Putamen (tissue), 1 donor: ENCODE measurements at regions not wholly inside any gene's neighbourhood (a gene's known extent, or its start where the extent isn't known, plus 50 kb on each side); places are given as distances from the start of the nearest gene placed in this dataset.

Experiments
- DNase-seq: peaks from one replicate; pipeline ENCODE4 v3.0.0-alpha.2; 2016; ENCODE audit warnings: low spot score

DNA sequence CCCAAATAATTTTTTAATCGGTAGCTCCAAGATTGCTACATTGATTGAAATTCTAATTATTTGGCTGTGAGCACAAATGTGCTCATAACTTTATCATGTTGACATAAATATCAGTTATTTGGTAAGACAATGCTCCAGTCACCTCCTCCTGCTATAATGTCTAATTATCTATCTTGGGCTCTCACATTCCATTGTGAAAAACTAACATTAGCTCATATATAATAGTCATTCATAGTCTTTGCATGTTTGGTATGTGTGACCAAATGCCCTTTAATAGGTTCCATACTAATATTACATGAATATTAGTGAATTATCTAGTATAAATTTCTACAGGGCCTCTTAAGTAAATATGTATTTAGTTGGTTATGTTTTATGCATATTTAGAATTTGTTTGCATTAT, 185.6 kb upstream of the MCHR2 start:
- no peak for DNase-seq

DNA sequence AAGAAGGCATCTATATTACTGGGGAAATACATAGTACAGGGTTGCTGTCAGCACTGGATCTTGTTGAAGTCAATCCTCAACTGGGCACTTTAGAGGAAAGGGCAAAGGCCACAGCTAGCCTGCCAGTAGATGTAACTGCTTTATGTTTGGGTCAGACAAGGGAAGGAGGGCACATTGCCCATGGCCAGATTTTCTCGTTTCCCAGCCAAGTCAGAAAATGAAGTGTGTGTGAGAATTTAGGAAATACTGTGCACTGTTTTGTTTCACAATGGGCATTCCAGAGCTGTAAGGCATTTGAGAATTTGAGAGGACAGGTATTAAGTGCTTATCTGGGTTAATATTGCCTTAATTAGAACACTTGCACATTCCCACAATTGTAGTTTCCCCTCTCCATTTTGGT, 183.9 kb upstream of the MCHR2 start:
- no peak for DNase-seq

DNA sequence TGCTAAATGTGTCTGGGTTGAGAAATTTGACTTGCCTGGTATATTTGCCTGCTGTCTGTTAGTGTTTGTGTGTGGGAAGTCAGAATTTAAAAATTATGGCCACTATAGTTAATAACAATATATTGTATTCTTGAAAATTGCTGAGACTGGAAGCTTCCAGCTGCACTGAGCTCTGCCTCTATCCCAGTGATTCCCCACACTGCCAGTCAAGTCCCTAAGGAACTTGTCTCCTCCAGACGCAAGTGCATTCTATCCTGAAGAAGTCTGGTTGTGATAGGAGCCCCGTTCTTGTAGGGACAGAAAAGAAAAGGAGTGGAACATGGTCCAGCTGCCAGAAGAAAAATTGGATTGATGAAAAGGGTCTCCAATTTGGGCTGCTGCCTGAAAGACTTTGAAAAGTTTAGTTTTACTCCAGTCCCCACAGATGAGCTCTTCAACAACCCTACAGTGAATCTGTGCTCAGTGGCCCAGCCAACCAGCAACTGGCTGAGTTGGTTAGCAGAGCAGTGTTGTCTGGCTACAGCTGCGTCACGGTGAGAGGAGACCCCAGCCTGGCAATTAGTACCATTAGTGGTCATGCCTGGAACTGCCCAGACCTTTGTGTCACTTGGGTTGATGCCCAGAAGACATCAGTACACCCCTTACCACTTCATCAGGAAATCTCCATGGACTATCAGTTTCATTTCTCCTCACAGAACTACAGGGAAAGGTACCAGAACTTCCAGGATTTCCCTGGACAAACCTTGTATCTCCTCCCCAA, 183.1 kb upstream of the MCHR2 start:
- DNase-seq, result no peak

DNA sequence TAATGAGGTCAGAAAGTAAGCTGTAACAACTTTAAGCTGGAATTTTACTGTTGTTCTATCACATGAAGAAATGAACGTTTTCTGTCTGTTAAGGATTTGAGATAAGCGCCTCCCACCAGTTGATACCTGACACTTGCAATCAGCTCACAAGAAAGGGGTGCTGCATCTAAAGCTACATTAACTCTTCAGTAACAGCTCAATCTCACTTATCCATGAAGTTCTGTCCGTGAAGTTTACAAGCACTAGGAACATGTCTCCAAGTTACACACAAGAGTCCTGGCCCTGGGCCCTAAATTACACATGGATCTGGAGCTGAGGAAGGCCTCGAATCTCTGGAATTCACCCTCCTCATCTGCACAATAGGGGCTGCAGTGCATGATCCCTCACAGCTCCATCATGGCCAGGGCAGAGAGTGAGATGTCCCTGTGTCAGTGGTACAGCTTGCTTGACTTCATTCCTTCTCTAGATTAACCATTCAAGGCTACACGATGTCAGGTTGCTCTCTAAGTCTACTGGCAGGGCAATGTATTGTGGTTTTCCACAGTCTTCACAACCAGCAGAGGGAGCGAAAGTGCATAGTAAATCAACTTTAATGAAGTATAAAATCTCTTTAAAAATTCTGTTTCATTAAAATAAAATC, 182.4 kb upstream of the MCHR2 start:
- no peak for DNase-seq

DNA sequence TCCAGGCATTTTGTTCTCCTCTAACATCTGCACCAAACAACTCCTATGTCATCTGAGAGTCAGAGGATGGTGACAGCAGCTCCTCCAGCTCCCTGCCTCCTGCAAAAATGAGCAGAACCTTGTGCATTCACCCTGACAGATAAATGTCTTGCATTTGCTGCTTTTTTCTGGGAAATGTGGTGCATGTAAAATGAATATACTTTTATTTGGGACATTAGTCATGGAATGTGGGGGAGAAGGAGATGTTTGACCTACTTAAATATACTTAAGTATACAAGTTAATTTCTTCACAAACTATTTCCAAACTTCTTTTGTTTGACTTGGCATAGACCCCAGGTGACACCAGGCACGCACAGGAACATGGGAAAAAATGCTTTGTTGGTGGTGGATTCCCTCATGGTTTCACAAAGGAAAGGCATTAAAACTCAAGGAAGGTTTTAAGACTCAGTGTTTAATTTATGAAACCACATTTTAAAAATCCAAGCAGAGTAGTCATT, 181.8 kb upstream of the MCHR2 start:
- DNase-seq, result peak; percentile 72

DNA sequence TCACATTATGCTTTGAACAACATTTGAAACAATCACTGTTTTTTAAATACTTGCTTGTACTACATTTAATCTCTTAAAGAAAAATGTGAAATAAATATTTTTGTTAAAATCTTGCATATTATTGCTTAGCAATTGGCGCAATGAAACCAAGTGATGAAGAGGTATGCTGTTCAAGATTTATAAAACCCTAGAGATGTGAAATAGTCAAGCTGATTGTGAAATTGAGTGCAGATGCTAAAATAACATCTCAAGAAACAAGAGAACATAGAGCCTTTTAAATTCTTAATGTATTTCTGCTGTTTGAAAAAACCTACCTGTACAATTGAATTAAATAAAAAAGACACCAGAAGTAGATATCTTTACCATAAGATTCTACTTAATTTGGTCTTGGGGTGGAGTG, 179.2 kb upstream of the MCHR2 start:
- no peak for DNase-seq

DNA sequence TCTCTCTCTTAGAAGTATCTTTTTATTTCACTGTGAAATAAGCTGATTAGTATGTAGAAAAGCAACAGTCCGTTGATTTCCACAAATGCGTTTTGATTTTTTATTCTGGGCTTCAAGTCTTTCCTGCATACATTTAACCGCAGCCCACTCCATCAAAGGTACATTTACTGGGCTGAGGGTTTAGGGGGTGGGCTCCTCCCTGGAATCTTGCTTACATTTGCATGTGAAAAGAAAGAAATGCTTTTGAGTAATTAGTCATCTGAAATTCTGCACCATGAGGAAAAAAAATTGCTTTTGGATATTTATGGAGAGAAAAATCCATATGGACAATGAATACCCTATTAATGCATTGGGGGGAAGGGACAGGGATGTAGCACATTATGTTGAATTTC, 178.3 kb upstream of the MCHR2 start:
- DNase-seq, result no peak

DNA sequence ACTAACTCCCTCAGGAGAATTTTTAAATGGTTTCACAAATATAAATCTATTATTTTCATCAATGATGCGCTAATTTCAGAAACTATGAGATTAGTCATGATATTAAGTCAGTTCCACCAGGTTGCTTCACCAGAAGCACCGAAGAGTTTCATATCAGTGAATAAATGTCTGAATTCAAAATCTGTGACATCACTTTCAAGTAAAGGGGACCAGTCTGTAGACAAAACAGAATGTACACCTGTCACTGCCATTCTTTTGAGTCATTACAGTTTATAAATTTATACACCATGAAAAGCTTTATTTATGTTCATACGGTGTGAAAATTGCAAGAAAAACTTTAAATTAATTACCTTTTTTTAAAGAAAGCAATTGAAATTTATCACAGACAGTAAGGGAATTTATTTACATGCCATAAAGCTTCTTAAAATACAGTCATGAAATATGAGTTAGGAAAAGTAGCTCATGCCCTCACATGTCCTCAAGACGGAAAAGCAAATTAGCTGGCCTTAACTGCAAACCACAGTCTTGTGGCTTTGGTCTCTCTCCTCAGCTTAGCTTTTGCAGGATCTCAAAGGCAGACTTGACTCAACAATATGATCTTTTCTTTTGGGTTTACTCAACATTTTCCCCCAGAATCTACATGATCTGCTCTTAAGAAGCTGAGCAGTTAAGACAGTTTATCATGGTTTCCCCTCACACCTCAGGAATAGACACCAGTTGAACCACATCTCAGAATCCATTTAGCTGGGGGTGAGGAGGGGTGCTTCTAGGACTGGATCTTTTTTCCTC, 177.7 kb upstream of the MCHR2 start:
- no peak for DNase-seq

DNA sequence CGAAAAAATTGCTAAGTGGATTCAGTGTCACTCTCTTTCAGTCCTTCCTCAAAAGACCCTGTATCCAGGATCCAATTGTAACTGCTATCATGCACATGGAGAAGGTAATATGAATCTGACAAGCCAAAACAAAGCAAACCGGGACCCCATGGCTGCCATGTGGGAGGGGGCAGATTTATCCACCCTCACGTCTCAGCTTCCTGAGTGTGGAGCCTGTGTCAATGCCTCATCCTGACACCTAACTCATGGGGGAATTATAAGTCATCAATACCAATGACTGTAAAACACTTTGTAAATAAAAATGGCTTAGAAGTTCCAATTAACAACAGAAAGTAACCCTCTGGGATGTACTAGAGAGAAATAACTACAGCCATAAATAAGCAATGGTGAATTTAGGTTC, 174.1 kb upstream of the MCHR2 start:
- no peak for DNase-seq

DNA sequence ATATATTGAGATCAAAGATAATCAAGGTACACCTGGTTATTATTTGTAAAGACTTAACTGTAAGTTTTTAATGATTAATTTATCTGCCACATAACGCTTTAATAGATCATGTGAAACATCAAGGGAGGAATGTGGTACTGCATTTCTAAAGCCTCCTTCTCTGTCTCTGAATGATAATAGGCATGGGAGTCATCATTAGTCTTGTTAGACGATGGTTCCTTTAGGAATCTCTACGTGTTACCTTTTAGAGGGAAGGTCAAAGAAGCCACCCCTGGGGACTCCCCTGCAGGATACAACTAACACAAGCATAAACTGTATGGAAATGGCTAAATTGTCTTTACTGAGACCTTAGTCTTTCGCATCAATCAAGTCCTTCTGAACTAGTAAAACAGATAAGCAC, 173.6 kb upstream of the MCHR2 start:
- no peak for DNase-seq

DNA sequence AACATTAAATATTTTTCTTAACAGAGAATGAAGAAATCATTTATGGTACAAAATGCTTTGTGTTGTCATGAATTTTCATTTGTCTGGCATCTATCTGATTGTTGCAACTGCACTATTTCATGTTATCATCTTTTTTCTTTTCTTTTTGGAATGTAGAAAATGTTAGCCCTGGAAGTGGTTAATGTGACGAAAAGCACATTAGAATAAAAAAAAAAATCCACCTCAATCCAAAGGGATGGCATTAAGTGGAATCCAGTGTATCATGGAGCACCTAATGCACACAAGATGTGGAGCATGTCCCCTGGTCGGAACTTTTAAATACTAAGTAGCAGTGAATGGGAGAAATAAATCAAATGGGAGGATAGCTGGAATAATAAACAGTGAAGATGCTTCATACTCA, 172.9 kb upstream of the MCHR2 start:
- no peak for DNase-seq

DNA sequence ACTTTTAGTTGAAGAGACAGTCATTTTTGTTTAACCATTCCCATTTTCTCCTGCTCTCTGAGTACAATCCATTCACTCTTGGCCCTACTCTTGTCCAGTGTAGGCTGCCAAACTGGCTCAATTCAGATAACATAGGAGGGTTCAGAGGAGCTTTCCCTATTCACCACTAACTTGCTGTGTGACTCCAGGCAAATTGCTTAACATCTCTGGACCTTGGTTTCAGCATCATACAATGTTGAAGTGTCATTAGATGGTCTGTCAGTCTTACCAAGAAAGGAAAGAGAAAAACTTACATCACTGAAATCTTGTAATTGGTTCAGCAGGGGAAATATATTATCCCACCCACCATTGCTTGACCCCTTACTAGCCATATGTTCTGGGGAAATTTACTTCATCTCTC, 171.4 kb upstream of the MCHR2 start:
- no peak for DNase-seq

DNA sequence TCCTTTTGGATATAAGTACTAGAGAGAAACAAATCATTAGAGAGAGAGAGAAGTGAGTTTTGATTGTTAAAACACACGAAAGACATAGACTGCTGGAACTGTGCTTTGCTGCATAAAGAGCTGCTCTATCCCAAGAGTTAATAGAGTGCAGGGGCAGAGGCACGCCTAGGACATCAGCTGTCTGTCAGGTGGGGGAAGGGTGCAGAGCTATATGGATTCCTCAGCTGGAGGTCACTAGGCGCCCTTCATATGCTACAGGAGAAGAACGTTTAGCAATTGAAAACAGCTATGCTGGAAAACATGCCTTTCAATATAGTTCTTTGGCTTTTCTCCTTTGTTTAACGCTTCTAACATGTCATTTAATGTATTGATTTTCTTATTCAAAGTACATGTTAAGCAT, 169.0 kb upstream of the MCHR2 start:
- DNase-seq, result no peak

DNA sequence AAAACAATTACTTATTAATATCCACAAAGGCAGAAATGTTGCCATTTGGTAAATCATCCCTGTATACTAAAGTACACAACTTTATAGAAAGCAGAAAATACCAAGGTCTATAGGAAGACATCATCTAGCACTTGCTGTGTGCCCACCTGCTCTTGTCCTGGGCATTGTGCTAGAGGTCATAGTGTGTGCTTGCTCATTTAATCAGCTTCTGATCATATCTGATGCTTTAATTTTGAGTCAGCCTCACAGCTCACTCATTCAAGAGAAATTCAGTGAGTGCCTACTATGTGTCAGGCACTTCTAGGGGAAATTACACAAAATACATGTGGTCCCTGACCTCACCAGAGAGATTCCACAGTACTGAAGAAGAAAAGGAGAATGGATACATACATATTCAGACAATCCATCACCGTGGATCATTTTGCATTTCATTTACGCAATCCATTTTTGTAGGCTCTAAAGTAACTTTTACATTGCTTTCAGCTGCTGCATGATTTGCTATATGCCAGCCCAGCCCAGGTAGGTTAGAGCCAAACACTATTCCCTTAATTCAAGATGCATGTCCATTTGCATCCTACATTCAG, 167.9 kb upstream of the MCHR2 start:
- no peak for DNase-seq

DNA sequence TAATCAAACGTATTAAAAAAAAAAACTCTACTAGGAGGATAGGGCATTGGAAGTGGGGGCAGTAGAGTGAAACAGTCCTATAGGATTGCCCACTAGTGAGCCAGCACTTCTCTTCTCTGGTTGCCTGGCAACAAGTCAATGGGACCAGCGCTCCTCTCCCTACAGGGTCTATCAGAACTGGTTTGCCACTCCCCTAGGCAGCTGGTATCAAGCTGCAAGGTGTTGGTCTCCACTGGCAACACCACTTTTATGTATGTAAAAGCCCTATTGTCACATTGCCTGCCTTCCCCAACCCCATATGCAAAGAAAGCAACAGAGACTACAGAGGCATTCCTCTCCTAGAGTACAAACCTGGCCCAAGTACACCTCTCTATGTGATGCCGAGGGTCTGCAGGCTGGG, 166.9 kb upstream of the MCHR2 start:
- no peak for DNase-seq

DNA sequence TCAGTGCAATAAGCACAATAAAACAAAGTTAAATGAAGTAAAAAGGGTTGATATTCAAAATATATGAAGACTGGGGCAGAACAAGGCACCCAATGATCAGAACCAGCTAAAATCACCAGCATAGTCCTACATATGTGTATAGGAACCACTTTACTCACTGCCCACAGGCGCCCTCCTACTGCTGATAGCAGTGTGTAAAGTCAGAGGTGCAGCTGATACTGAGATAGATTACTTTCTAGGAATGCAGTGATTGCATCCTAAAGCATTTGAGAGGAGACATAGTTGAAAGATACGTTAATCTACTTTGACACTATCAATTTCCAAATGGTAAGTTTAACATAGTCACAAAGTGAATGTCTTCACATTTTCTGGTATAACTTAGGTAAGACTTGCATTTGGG, 161.1 kb upstream of the MCHR2 start:
- DNase-seq, result no peak

DNA sequence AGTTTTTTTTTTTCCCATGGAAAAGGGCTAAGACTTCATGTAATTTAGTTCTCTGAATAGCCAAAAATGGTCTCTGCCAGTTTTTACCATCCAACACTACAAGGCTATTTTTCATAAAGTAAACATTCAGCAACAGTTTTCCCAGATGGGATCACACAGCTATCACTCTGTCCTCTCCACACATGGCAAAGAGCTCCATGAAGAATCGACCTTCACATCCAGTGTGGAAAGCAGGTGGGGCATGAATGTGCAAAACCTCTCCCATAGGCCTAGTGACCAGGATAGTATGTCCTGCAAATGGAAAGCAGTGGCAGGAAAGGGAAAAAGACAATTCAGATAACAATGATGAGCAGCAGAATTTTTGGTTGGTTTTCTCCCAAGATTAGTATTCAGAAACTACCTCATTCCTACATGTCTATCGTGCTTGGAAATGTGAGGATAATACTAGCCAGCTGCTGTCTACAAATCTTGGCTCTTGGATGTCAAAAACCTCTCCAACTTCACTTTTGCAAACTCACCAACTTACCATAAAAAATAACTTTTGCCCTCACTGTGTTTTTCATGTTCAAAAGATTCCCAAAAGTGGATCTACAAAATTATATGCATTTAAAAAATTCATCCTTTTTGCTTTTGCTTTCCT, 159.7 kb upstream of the MCHR2 start:
- no peak for DNase-seq

DNA sequence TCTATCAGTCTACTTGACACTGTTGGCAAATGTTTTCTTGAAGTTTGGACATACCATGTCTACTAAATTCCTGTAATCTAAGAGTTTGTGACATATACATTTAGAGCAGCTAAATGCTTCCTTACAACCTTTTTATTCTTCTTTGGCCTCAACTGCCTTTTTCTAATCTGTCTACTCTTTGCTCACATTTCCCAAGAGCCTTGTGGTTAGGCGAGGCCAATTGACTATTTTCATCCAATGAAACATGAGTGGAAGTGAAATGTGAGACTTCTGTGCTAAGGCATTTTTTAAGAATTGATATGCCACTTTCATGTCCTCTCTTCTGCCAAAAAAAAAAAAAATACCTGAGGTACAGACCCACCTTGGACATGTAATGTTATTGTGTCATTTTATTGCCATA, 158.2 kb upstream of the MCHR2 start:
- DNase-seq, result no peak

DNA sequence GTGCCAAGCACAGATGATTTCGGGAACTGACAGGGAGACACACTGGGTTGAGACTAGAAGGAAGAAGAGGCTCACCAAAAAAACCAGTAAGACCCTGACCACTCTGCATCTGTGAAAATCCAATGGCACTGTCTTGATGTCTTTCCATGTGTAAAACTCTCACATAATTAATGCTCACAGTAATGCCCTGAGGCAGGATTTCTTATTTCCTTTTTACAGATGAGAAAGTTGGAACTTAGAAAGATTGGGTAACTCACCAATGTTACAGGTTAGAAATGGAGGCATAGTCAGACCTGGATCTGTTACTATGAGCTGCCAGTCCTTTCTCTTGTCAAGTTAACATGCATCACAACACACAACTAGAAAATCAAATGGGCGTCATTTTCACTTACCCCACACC, 151.0 kb upstream of the MCHR2 start:
- no peak for DNase-seq

DNA sequence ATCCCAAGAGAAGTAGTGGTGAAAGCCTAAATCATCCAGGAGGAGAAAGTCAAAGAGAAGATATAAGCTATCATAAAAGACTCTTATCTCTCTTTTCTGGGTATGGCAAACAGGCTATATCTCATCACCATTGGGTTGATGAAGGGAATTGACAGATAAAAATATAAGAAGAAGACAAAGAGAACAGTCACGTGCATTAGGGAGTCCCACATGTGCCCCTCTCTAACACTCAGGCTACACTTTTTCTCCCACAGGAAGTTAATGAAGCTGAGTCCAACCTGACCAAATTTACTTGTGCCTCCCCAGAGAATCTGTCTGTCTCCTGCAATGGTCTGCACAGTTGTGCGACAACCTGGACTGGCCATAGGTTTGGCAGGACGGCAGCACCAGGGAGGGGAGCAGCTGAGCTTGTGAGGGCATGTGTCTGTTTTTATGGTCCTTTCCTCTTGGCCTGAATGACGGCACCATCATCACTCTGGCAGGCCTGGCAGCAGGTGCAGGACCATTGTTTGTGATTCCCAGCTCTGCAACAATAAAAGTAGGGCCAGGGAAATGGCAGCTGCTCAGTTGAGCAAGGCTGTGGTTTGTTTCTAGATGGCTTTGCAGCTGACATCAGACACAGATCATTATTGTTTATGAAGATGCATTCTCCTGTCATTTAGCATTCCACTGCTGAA, 144.5 kb upstream of the MCHR2 start:
- DNase-seq, result no peak

DNA sequence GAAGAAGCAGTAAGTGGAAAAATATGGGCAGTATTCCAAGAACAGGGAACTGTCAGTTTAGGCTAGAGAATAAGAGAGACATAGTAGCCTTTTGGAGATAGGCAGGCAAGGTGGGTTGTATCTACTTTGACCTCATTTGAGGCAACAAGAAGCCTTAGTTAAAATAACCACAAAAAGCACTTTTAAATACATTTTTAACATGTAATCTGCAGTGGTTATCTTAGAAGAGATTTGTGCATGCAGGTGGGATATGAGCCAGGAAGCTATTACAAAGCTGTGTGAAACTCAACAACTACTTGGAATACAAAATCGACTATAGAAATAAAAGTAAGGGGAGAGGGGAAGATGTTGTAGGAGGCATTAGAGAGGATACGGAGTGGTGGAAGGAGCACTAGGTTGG, 143.7 kb upstream of the MCHR2 start:
- DNase-seq, result no peak

DNA sequence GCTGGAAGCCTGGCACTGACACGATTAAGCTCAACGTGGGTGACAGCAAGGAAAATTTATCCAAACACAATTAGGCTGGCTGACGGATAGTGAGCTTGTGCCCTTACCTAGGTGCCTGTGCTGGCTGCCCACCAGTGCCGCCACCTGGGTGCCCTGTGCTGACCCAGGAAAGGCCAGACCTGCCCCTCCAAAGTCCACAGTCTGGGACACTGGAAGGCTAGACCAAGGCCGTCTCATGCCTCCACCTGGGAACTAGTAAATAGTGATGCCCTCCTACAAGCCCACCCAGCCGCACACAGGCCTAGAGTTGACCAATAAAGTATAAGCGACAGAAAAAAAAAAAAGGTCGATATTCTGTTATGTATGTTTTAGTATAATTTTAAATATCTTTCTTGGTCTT, 142.6 kb upstream of the MCHR2 start:
- no peak for DNase-seq
